Parathyroid adenoma (tissue), 2 donors: ENCODE measurements at regions not wholly inside any gene's neighbourhood (a gene's known extent, or its start where the extent isn't known, plus 50 kb on each side); places are given as distances from the start of the nearest gene placed in this dataset.
"Not testable (repeated sequence)": the region's sequence is repeated elsewhere in the genome, so short reads cannot be mapped to it uniquely, and the experiment has no call there.

Experiments
- H2AFZ ChIP-seq: fragments of 300-600 bp; sonication (generic); one replicate; pipeline ENCODE4 v1.7.0; 2017; ENCODE audit warnings: antibody characterized with exemption, mild to moderate bottlenecking
- H3K27ac ChIP-seq: fragments of 300-600 bp; sonication (generic); one replicate; pipeline ENCODE4 v1.7.0; 2017
- H3K27me3 ChIP-seq: fragments of 300-600 bp; sonication (generic); one replicate; pipeline ENCODE4 v1.7.0; 2017; ENCODE audit warnings: low read length; ENCODE audit not compliant: control insufficient read depth, insufficient read depth
- H3K36me3 ChIP-seq: fragments of 300-600 bp; sonication (generic); one replicate; pipeline ENCODE4 v1.7.0; 2017; ENCODE audit warnings: low read length; ENCODE audit not compliant: control insufficient read depth, insufficient read depth
- H3K4me1 ChIP-seq: fragments of 300-600 bp; sonication (generic); one replicate; pipeline ENCODE4 v1.7.0; 2017; ENCODE audit warnings: control low read depth
- H3K4me2 ChIP-seq: fragments of 300-600 bp; sonication (generic); one replicate; pipeline ENCODE4 v1.7.0; 2017; ENCODE audit warnings: low read length
- H3K4me3 ChIP-seq: fragments of 300-600 bp; sonication (generic); one replicate; pipeline ENCODE4 v1.7.0; 2017; ENCODE audit warnings: low read depth, low read length
- H3K79me2 ChIP-seq: fragments of 300-600 bp; sonication (generic); one replicate; pipeline ENCODE4 v1.7.0; 2017; ENCODE audit warnings: control low read depth
- H3K9ac ChIP-seq: fragments of 300-600 bp; sonication (generic); one replicate; pipeline ENCODE4 v1.7.0; 2017; ENCODE audit warnings: mild to moderate bottlenecking
- H3K9me3 ChIP-seq: fragments of 300-600 bp; sonication (generic); one replicate; pipeline ENCODE4 v1.7.0; 2017; ENCODE audit warnings: low read length; ENCODE audit not compliant: control insufficient read depth
- TF ChIP-seq, protein P1 (sequence below): fragments of 300-600 bp; sonication (generic); IDR thresholded peaks from one replicate; pipeline ENCODE4 v1.7.0; 2017; ENCODE audit warnings: antibody characterized with exemption, mild to moderate bottlenecking
- donor health status: primary hyperparathyroidism.

DNA sequence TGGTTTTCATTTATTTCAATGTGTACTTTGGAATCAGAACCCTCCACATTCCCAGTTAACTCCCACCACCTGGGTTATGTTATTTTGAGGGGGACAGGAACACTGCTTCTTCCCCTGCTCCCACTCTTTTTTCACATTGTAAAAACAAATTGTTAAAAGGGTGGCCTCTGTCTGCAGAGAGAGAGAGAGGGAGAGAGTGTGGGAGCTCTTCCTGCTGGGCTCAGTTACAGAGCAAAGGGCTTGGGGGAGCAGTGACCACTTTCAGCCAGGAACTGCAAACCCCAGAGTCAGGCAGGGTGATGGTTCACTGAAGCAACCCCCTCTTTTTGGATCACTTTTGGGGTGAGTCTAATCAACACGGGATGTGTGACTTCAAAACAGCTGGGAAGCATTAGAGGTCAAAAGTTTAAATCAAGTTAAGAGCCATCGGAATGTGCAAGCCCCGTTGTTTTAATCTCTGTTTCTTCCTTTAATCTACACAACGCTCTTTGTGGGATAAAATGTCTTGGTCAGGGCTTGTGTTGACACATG is 577.0 kb upstream of the CDH11 start:
- Histone ChIP-seq H3K4me2 (peak overlapping the region; percentile 38), H3K79me2 (no peaks in the 10 kb centered on the region), H3K4me3 (no peak overlapping the region), H3K27ac (no peak overlapping the region), H3K27me3 (no peaks in the 10 kb centered on the region), H3K4me1 (peaks cover 6% of the 10 kb centered on the region), H3K9me3 (no peaks in the 10 kb centered on the region), H2AFZ (no peak overlapping the region), H3K9ac (no peak overlapping the region), H3K36me3 (no peaks in the 10 kb centered on the region)
- TF ChIP-seq, protein P1, sequence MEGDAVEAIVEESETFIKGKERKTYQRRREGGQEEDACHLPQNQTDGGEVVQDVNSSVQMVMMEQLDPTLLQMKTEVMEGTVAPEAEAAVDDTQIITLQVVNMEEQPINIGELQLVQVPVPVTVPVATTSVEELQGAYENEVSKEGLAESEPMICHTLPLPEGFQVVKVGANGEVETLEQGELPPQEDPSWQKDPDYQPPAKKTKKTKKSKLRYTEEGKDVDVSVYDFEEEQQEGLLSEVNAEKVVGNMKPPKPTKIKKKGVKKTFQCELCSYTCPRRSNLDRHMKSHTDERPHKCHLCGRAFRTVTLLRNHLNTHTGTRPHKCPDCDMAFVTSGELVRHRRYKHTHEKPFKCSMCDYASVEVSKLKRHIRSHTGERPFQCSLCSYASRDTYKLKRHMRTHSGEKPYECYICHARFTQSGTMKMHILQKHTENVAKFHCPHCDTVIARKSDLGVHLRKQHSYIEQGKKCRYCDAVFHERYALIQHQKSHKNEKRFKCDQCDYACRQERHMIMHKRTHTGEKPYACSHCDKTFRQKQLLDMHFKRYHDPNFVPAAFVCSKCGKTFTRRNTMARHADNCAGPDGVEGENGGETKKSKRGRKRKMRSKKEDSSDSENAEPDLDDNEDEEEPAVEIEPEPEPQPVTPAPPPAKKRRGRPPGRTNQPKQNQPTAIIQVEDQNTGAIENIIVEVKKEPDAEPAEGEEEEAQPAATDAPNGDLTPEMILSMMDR: no peak

DNA sequence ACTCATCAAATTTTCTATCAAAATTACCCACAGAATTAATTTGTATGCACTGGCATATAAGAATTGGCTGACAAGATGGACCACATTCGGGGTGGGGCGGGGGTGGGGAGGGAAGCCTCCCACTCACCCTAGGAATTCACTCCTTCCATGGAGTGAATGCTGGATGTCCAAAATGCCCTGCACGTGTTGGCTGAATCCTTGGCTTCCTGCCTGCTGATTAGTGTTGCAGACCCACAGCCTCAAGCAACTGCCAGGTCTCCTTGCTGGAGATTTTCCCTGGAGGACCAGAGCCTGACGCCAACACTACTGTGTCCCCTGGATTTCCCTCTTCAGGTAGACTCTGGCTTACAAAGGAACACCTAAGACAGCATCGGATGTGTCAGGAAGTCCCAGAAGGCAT is 575.7 kb upstream of the CDH11 start:
- H2AFZ ChIP-seq: no peak overlapping the region
- H3K79me2 ChIP-seq: no peaks in the 10 kb centered on the region
- no peaks in the 10 kb centered on the region for H3K9me3 ChIP-seq
- H3K36me3 ChIP-seq: no peaks in the 10 kb centered on the region
- no peaks in the 10 kb centered on the region for H3K27me3 ChIP-seq
- TF ChIP-seq, protein P1: no peak
- H3K4me2 ChIP-seq: no peak overlapping the region
- H3K4me1 ChIP-seq: peaks cover 6% of the 10 kb centered on the region
- H3K27ac ChIP-seq: no peak overlapping the region
- H3K9ac ChIP-seq: no peak overlapping the region
- H3K4me3 ChIP-seq: no peak overlapping the region

DNA sequence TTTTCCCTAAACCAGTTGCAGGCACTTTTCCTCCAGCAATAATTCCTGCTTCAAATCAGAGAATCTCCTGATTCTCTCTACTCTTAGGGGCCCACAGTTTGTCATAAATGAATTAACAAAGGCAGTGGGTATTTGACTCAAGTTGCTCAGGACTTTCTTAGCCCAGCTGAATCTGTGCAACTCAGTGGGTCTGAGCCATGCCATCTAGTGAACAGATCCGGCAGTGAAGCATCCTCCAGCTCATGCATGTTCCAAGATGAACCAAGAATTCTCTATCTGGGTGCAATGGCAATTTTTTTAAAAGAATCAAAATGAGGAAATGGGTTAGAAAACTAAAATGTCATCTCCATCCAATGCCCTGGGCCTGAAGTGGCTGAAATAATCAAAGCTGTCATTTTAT is 575.2 kb upstream of the CDH11 start:
- Histone ChIP-seq H3K4me1 (peaks cover 6% of the 10 kb centered on the region), H3K27me3 (no peaks in the 10 kb centered on the region), H3K27ac (no peak overlapping the region), H3K79me2 (no peaks in the 10 kb centered on the region), H2AFZ (no peak overlapping the region), H3K36me3 (no peaks in the 10 kb centered on the region), H3K9me3 (no peaks in the 10 kb centered on the region), H3K4me3 (no peak overlapping the region), H3K9ac (no peak overlapping the region), H3K4me2 (no peak overlapping the region)
- TF ChIP-seq, protein P1: no peak

DNA sequence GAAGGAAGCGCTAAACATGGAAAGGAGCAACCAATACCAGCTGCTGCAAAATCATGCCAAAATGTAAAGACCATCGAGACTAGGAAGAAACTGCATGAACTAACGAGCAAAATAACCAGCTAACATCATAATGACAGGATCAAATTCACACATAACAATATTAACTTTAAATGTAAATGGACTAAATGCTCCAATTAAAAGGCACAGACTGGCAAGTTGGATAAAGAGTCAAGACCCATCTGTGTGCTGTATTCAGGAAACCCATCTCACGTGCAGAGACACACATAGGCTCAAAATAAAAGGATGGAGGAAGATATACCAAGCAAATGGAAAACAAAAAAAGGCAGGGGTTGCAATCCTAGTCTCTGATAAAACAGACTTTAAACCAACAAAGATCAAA is 570.0 kb upstream of the CDH11 start:
- H3K4me1 ChIP-seq, H2AFZ ChIP-seq, H3K4me2 ChIP-seq, H3K79me2 ChIP-seq, H3K9me3 ChIP-seq, H3K27ac ChIP-seq, H3K27me3 ChIP-seq, H3K9ac ChIP-seq, H3K36me3 ChIP-seq, H3K4me3 ChIP-seq: not testable (repeated sequence)

DNA sequence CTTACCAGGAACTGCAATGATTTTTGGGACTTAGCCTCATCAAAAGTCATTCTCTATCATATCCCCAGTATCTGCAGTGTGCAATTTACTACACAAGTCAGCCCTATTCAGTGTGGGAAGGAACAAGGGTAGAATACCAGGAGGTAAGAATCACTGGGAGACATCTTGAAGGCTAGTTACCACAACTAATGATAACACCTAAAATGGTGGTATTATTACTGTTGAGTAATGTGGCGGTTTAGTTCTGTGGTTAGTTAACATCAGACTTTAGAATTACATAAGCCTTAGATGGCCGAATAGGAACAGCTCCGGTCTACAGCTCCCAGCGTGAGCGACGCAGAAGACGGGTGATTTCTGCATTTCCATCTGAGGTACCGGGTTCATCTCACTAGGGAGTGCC is 567.9 kb upstream of the CDH11 start:
- TF ChIP-seq, protein P1: no peak
- Histone ChIP-seq H3K79me2 (no peaks in the 10 kb centered on the region), H3K27ac (no peak overlapping the region), H3K9me3 (no peaks in the 10 kb centered on the region), H3K4me1 (no peaks in the 10 kb centered on the region), H3K4me2 (no peak overlapping the region), H3K27me3 (no peaks in the 10 kb centered on the region), H3K4me3 (no peak overlapping the region), H3K9ac (no peak overlapping the region), H3K36me3 (no peaks in the 10 kb centered on the region), H2AFZ (no peak overlapping the region)
